Adrenal gland (tissue), 9 donors: ENCODE measurements at regions not wholly inside any gene's neighbourhood (a gene's known extent, or its start where the extent isn't known, plus 50 kb on each side); places are given as distances from the start of the nearest gene placed in this dataset.

Experiments used
- DNase-seq, 7 donors: peaks; one replicate each; pipeline ENCODE4 v3.0.0-alpha.2; 2019 to 2020
- H3K27ac ChIP-seq, 5 donors: fragments of 200-600 bp; sonication (generic) in 4 of 5; 1 replicate in 3 of 5; 2 replicates in 2 of 5; pipeline versions ENCODE4 v1.5.1 to v1.8.0; 2016 to 2020; ENCODE audit warnings: mild to moderate bottlenecking in 1 of 5
- H3K27me3 ChIP-seq: fragments of 200-600 bp; 2 replicates; pipeline ENCODE4 v1.8.0; 2021
- H3K36me3 ChIP-seq, 2 donors: fragments of 200-600 bp; replicated peaks in 1 of 2; 1 replicate in 1 of 2; 2 replicates in 1 of 2; pipeline versions ENCODE4 v1.5.1 to v1.8.0; 2018 to 2022
- H3K4me1 ChIP-seq, 2 donors: fragments of 200-600 bp; replicated peaks in 1 of 2; 1 replicate in 1 of 2; 2 replicates in 1 of 2; pipeline versions ENCODE4 v1.5.1 to v1.8.0; 2018 to 2021
- H3K4me3 ChIP-seq, 4 donors: fragments of 200-600 bp; sonication (generic) in 3 of 4; one replicate each; pipeline ENCODE4 v1.5.1; 2016 to 2018
- H3K9me3 ChIP-seq, 3 donors: fragments of 200-600 bp; sonication (generic) in 1 of 3; replicated peaks in 1 of 3; 1 replicate in 2 of 3; 2 replicates in 1 of 3; pipeline versions ENCODE4 v1.5.1 to v1.8.0; 2016 to 2021
- POLR2A ChIP-seq, 2 donors: fragments of 450-650 bp; IDR thresholded peaks; one replicate each; pipeline ENCODE4 v1.6.1; 2017; ENCODE audit warnings: antibody characterized with exemption in 2 of 2, mild to moderate bottlenecking in 2 of 2, moderate library complexity in 1 of 2
- WGBS, 4 donors: extraction: QIAGEN DNeasy Blood & Tissue Kit in 2 of 4; methylation state at CpG; one replicate each; pipeline versions ENCODE4 v1.1.5 to v1.1.7; 2013 to 2017; 5-methylcytosine and 5-hydroxymethylcytosine counted together
- intact Hi-C, 2 donors: fragments of 100-400 bp; cut with DNase I; formaldehyde crosslinking; loops; one replicate each; pipeline versions ENCODE4 v1.14.1 to v1.15.0; 2022 to 2023
- TF ChIP-seq, protein P1 (sequence below), 6 experiments: fragments of 450-650 bp in 4 of 6; fragments of 200-600 bp in 2 of 6; sonication (generic) in 1 of 6; IDR thresholded peaks; 1 replicate in 5 of 6; 2 replicates in 1 of 6; pipeline versions ENCODE4 v1.5.1 to v1.8.0; 2016 to 2021; ENCODE audit warnings: antibody characterized with exemption in 6 of 6, mild to moderate bottlenecking in 2 of 6, moderate library complexity in 1 of 6
- donor health status: healthy with polysubstance abuse.
- donor health status: Bipolar disorder and iron deficiency.
- donor health status: DM: yes; HTN: yes; CAD: no.
- donor health status: DM: no; HTN: no; CAD: no.
- donor health status: DM: no; HTN: no; CAD: no.

DNA sequence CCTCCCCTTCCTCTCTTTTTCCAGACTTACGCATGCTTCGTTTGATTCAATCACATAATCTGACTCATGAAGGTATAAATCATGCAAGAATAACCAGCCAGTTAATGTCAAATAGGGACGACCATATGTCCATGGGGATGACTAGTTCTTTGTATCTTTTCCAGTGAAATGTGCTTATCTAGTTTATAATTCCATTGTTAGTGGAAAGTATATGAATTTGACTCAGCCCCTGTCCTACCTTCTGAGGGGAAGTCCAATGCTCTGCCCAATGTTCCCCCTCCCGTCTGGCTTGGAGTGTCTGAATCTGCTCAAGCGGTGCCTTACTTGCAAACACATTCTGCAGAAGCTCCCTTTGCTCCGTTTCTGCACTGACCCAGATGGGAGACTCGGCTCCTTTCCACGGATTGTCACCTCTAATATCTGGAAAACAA, 55.0 kb upstream of the EPHB3 start:
- Histone ChIP-seq H3K27ac (no peak overlapping the region), H3K4me1 (no peaks in the 10 kb centered on the region), H3K36me3 (no peaks in the 10 kb centered on the region), H3K4me3 (no peak overlapping the region), H3K9me3 (peaks cover 0 to 3% (median 0%) of the 10 kb centered on the region in 3 donors), H3K27me3 (peaks cover 8% of the 10 kb centered on the region)
- WGBS, 4 donors: 39 to 54% (median 46%) methylated on average over 8 of the region's 8 CpGs
- no peak for TF ChIP-seq POLR2A (IDR thresholded peaks at IDR 0.05)
- TF ChIP-seq, protein P1, sequence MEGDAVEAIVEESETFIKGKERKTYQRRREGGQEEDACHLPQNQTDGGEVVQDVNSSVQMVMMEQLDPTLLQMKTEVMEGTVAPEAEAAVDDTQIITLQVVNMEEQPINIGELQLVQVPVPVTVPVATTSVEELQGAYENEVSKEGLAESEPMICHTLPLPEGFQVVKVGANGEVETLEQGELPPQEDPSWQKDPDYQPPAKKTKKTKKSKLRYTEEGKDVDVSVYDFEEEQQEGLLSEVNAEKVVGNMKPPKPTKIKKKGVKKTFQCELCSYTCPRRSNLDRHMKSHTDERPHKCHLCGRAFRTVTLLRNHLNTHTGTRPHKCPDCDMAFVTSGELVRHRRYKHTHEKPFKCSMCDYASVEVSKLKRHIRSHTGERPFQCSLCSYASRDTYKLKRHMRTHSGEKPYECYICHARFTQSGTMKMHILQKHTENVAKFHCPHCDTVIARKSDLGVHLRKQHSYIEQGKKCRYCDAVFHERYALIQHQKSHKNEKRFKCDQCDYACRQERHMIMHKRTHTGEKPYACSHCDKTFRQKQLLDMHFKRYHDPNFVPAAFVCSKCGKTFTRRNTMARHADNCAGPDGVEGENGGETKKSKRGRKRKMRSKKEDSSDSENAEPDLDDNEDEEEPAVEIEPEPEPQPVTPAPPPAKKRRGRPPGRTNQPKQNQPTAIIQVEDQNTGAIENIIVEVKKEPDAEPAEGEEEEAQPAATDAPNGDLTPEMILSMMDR (IDR thresholded peaks at IDR 0.05): no peak
- DNase-seq: no peak
- intact Hi-C loops: no loop called here

DNA sequence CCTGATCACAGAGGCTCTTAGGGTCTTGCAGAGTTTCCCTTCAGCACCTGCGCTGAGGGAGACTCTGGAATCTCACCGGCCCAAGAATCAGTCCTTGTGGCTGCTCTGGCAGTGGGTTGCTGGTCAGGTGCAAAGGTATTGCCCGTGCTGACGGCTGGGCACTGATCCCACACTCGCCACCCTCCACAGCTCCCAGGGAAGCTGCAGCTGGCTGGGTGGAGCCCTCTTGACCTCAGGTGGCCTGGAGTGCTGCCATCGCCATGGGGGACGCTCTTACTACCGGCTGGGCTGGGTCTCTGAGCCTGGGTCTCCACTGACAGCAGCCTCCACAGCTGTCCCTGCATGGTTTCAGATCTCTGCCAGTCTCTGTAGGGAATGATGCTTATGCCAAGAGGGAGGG, 52.6 kb upstream of the EPHB3 start:
- Histone ChIP-seq H3K36me3 (no peaks in the 10 kb centered on the region), H3K27ac (no peak overlapping the region), H3K27me3 (peaks cover 20% of the 10 kb centered on the region), H3K4me3 (no peak overlapping the region), H3K9me3 (no peaks in the 10 kb centered on the region), H3K4me1 (peaks cover 0 to 6% of the 10 kb centered on the region in 2 donors)
- TF ChIP-seq, protein P1 (IDR thresholded peaks at IDR 0.05): no peak
- no peak for TF ChIP-seq POLR2A (IDR thresholded peaks at IDR 0.05)
- no peak for DNase-seq
- WGBS, 4 donors: 77 to 93% (median 86%) methylated on average over 3 to 8 of the region's 8 CpGs
- intact Hi-C loops: no loop called here

- intact Hi-C loops: loop anchor here in 1 of 2 donors (5.0 kb wide), 2 partner anchors 94 to 139 kb away; no protein-coding TSS in a partner anchor
- TF ChIP-seq, protein P1 (IDR thresholded peaks at IDR 0.05): no peak
- TF ChIP-seq POLR2A (IDR thresholded peaks at IDR 0.05): no peak
- no peak for DNase-seq
- 82 to 93% (median 91%) methylated on average over 2 of the region's 2 CpGs for WGBS, 4 donors
- Histone ChIP-seq H3K4me3 (no peak overlapping the region), H3K27me3 (peaks cover 18% of the 10 kb centered on the region), H3K27ac (no peak overlapping the region), H3K9me3 (no peaks in the 10 kb centered on the region), H3K36me3 (no peaks in the 10 kb centered on the region), H3K4me1 (peaks cover 4 to 6% of the 10 kb centered on the region in 2 donors)
These were observed 49.8 kb upstream of the EPHB3 start for GRCh38 chr3:184511741-184512140.
